Esophagus (tissue), 2 donors: ENCODE measurements at regions not wholly inside any gene's neighbourhood (a gene's known extent, or its start where the extent isn't known, plus 50 kb on each side); places are given as distances from the start of the nearest gene placed in this dataset.
A peak's percentile ranks its signal among the peaks of the same experiment; 100 is the strongest.
"Not testable (repeated sequence)": the region's sequence is repeated elsewhere in the genome, so short reads cannot be mapped to it uniquely, and the experiment has no call there.

Experiments
- H3K27ac ChIP-seq, 2 donors: one replicate each; pipeline ENCODE4 v1.5.1; 2013; ENCODE audit warnings: low read depth in 2 of 2, mild to moderate bottlenecking in 2 of 2, inconsistent platforms in 1 of 2, low read length in 1 of 2, moderate library complexity in 1 of 2
- H3K27me3 ChIP-seq, 2 donors: one replicate each; pipeline ENCODE4 v1.6.1; 2013; ENCODE audit warnings: low read length in 2 of 2, control low read depth in 1 of 2, mild to moderate bottlenecking in 1 of 2; ENCODE audit not compliant: insufficient read depth in 2 of 2, control insufficient read depth in 1 of 2
- H3K36me3 ChIP-seq, 2 donors: one replicate each; pipeline ENCODE4 v1.6.1; 2013; ENCODE audit warnings: low read length in 1 of 2; ENCODE audit not compliant: control insufficient read depth in 2 of 2, insufficient read depth in 2 of 2
- H3K4me1 ChIP-seq, 2 donors: one replicate each; pipeline ENCODE4 v1.6.1; 2013; ENCODE audit warnings: low read length in 1 of 2; ENCODE audit not compliant: control insufficient read depth in 2 of 2, insufficient read depth in 2 of 2
- H3K4me3 ChIP-seq, 2 donors: one replicate each; pipeline ENCODE4 v1.5.1; 2013; ENCODE audit warnings: low read length in 2 of 2, mild to moderate bottlenecking in 2 of 2, low read depth in 1 of 2, moderate library complexity in 1 of 2
- H3K9me3 ChIP-seq, 2 donors: one replicate each; pipeline ENCODE4 v1.6.1; 2013; ENCODE audit warnings: mild to moderate bottlenecking in 2 of 2, low read depth in 1 of 2, low read length in 1 of 2, moderate library complexity in 1 of 2; ENCODE audit not compliant: control insufficient read depth in 2 of 2, insufficient read depth in 1 of 2
- WGBS, 2 donors: extraction: QIAGEN DNeasy Blood & Tissue Kit; methylation state at CpG; one replicate each; pipeline ENCODE4 v1.1.7; 2013; 5-methylcytosine and 5-hydroxymethylcytosine counted together
- donor health status: healthy with polysubstance abuse.
- donor health status: Bipolar disorder and iron deficiency.

DNA sequence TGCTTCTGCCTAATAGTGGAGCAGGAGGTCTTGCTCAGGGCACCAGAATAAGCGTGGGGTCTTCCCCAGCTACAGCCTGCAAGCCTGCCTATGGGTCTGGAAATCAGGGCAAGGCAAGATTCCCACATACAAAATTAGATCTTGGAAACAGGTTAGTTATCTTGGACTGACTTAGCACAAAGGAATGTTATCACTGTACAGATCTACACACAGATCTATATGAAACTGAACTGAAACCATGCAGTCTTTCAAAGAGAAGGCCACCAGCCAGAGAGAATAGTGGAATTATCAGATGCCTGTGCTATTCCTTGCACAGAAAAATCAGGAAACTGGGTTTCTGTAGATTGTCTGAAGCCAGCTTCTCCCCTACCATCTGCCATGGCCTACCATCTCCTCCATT lies 585.7 kb downstream of the ACTL7B start:
- Histone ChIP-seq H3K36me3 (no peaks in the 10 kb centered on the region), H3K9me3 (no peaks in the 10 kb centered on the region), H3K27me3 (no peaks in the 10 kb centered on the region), H3K27ac (no peak overlapping the region), H3K4me3 (no peak overlapping the region), H3K4me1 (no peaks in the 10 kb centered on the region)
- WGBS, 2 donors, result 79 to 83% methylated on average over 1 of the region's 1 CpG

DNA sequence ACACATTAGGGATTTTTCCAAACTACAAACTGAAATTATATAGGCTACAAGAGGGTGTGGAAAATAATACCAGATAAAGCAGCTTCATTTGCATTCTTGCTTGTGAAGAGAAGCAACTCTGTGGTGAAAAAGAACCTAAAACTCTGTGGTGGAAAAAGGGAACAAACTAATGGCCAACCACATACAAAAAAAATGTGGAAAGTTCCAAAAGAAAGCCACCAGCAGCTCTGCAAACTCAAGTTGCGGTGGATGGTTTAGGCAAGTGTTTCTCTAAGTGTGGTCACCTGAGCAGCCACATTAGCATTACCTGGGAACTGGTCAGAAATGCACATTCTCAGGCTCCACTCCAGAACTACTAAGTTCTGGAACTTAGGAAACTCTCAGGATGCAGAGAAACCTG lies 586.4 kb downstream of the ACTL7B start:
- Histone ChIP-seq H3K27me3 (no peaks in the 10 kb centered on the region), H3K9me3 (no peaks in the 10 kb centered on the region), H3K36me3 (no peaks in the 10 kb centered on the region), H3K4me3 (no peak overlapping the region), H3K27ac (no peak overlapping the region), H3K4me1 (no peaks in the 10 kb centered on the region)
- WGBS, 2 donors, result 78 to 82% methylated on average over 1 of the region's 1 CpG

DNA sequence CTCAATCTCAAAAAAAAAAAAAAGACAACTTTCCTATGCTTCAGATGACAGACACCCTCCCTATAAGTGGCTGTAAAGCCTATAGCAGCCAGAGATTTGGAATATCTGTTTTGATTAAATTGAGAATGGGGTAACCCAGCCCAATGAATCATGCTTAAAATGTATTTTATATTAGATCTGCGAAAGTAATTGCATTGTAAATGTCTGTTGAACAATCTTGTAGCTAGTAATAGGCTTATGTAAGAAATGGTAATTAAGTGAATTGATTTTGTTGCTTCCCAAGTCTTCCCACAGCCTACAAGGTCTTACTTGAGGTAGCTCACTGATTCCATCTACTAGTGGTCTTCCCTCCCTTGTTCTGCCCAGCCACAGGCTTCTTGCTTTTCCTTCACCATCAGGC lies 590.7 kb downstream of the ACTL7B start:
- Histone ChIP-seq H3K4me3 (no peak overlapping the region), H3K27me3 (no peaks in the 10 kb centered on the region), H3K27ac (no peak overlapping the region), H3K4me1 (no peaks in the 10 kb centered on the region), H3K9me3 (no peaks in the 10 kb centered on the region), H3K36me3 (no peaks in the 10 kb centered on the region)
- WGBS, 2 donors, result 89 to 95% methylated on average over 1 of the region's 1 CpG

- Histone ChIP-seq H3K9me3 (no peaks in the 10 kb centered on the region), H3K4me3 (no peak overlapping the region), H3K27ac (no peak overlapping the region), H3K36me3 (no peaks in the 10 kb centered on the region), H3K4me1 (no peaks in the 10 kb centered on the region), H3K27me3 (no peaks in the 10 kb centered on the region)
- WGBS, 2 donors, result 95 to 97% methylated on average over 4 of the region's 4 CpGs
Measured at GRCh38 chr9:108264093-108264492, 591.7 kb downstream of the ACTL7B start.

- 97 to 99% methylated on average over 9 of the region's 9 CpGs for WGBS, 2 donors
- Histone ChIP-seq H3K4me1 (no peaks in the 10 kb centered on the region), H3K36me3 (no peaks in the 10 kb centered on the region), H3K27me3 (no peaks in the 10 kb centered on the region), H3K27ac (no peak overlapping the region), H3K4me3 (no peak overlapping the region), H3K9me3 (no peaks in the 10 kb centered on the region)
Measured at GRCh38 chr9:108262836-108263235, 593.0 kb downstream of the ACTL7B start.

DNA sequence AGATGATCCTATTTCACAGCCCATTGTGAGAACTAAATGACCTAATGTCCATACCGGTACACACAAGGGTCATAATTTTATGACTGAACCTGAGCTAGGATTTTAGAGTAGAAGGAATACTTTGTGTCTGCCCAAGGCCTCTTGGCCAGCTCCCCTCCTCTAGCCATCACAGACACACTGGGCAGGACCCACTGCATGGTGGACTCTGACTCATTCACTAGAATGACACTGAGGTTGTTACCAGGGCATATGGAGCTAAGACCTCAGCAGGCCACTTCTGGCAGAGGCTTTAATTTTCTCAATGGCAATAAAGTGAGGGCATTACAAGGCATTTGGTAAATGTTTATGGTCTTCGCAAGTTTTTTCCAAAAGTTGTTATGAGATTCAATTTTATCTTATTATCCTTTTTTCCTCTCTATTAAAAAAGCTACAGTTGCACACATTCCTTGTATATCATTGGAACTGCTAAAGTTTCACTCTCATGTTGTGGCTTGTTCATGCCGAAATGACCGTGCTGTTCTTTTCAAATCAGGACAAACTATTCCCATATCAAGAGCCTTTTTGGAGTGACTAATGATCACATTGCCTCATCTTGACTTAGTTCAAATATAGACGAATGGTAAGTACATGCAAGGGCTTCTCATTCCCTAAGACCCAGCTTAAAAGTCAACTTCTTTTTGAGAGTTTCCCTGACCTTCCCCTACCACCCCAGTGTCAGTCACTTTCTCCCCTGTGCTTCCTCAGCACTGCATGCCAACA lies 595.7 kb downstream of the ACTL7B start:
- Histone ChIP-seq H3K27ac (peak overlapping the region; percentile 72 to 86), H3K4me3 (no peak overlapping the region)

GRCh38 chr9:108258640-108259039 lies 597.1 kb downstream of the ACTL7B start:
- no peaks in the 10 kb centered on the region for H3K4me1 ChIP-seq
- H3K36me3 ChIP-seq, result no peaks in the 10 kb centered on the region
- H3K27me3 ChIP-seq, result no peaks in the 10 kb centered on the region
- 61 to 69% methylated on average over 2 of the region's 2 CpGs for WGBS, 2 donors
- no peaks in the 10 kb centered on the region for H3K9me3 ChIP-seq
- H3K27ac ChIP-seq, result peak overlapping the region in 1 of 2 donors; percentile 35
- no peak overlapping the region for H3K4me3 ChIP-seq

More for the DNA sequence above, 595.7 kb downstream of the ACTL7B start:
- H3K4me1 ChIP-seq, result no peaks in the 10 kb centered on the region
- 75 to 76% methylated on average over 5 of the region's 5 CpGs for WGBS, 2 donors
- no peaks in the 10 kb centered on the region for H3K36me3 ChIP-seq
- H3K27me3 ChIP-seq, result no peaks in the 10 kb centered on the region
- no peaks in the 10 kb centered on the region for H3K9me3 ChIP-seq

DNA sequence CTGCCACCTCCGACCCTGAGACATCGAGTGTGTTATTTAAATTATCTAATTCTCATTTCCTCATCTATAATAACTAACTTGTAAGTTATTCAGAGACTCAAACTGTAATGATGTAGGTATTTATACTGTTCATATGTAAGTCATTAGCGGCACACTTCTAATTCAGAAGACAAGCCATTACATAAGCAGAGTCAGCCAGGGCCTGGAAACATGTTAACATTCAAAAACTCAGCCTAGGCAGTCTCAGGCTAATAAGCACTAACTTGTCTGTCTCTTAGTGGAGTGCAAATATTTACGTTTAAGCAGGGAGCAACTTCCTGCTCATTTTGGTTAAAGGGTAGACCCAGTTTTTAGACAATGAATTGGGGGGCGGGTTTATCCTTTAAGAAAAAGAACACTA lies 598.4 kb downstream of the ACTL7B start:
- no peak overlapping the region for H3K27ac ChIP-seq
- H3K27me3 ChIP-seq, result no peaks in the 10 kb centered on the region
- H3K4me1 ChIP-seq, result no peaks in the 10 kb centered on the region
- H3K36me3 ChIP-seq, result no peaks in the 10 kb centered on the region
- no peaks in the 10 kb centered on the region for H3K9me3 ChIP-seq
- H3K4me3 ChIP-seq, result no peak overlapping the region
- 38 to 46% methylated on average over 5 of the region's 5 CpGs for WGBS, 2 donors

DNA sequence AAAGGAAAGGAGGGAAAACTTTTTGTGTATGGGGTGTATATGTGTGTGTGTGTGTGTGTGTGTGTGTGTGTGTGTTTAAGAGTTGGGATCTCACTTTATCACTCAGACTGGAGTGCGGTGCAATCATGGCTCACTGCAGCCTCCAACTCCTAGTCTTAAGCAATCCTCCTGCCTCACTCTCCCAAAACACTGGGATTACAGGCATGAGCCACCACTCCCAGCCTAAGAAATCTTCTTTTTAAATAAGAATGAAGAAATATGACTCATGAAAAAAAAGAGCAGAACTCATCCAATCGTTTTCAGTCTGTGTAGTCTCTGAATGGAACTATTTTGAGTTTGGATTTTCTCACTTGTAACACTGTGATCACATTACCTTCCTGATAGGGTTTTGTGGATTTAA lies 601.5 kb downstream of the ACTL7B start:
- Histone ChIP-seq H3K27ac (no peak overlapping the region), H3K4me3 (no peak overlapping the region), H3K4me1 (no peaks in the 10 kb centered on the region), H3K27me3 (no peaks in the 10 kb centered on the region), H3K9me3 (no peaks in the 10 kb centered on the region), H3K36me3 (no peaks in the 10 kb centered on the region)
- WGBS, 2 donors, result 50 to 52% methylated on average over 2 of the region's 2 CpGs

DNA sequence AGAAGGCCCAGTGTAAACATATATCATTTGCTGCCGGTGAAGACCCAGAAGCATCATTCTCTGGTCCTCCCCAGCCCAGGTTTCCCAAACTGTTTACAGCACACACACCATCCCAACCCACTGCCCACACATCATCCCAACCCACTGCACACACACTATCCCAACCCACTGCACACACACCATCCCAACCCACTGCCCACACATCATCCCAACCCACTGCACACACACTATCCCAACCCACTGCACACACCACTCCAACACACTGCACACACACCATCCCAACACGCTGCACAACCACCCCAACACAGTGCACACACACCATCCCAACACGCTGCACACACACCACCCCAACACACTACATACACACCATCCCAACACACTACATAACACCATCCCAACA lies 608.4 kb downstream of the ACTL7B start:
- not testable (repeated sequence) for H3K4me3 ChIP-seq, H3K9me3 ChIP-seq, H3K4me1 ChIP-seq, H3K27ac ChIP-seq, H3K27me3 ChIP-seq, H3K36me3 ChIP-seq
- WGBS, 2 donors, result 89 to 93% methylated on average over 3 of the region's 3 CpGs
